Left renal cortex interstitium (tissue), 4 donors: ENCODE measurements at regions not wholly inside any gene's neighbourhood (a gene's known extent, or its start where the extent isn't known, plus 50 kb on each side); places are given as distances from the start of the nearest gene placed in this dataset.
"Not testable (repeated sequence)": the region's sequence is repeated elsewhere in the genome, so short reads cannot be mapped to it uniquely, and the experiment has no call there.

Experiments
- DNase-seq, 4 donors: peaks; one replicate each; pipeline ENCODE4 v3.0.0-alpha.2; 2013; ENCODE audit warnings: low read depth in 4 of 4, low spot score in 2 of 4, missing footprints in 1 of 4

DNA sequence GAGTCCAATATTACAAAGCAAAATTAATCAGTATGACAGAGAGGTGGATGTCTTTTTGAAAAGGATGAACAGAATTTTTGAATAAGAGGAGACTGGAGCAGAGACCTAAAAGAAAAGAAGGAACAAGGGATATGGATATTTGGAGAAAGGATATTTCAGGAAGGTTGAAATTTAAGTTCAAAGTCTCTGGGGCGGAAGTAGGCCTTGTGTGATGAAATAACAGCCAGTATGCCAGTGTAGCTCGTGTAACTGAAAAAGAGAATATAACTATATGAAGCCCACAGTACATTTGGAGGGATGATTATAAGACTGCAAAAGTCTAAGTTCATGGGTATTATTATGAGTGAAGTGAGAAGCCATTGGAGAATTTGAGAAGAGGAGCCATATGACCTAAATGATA lies 766.7 kb downstream of the GBE1 start:
- no peak for DNase-seq

GRCh38 chr3:80994085-80994665 lies 767.3 kb downstream of the GBE1 start:
- no peak for DNase-seq

DNA sequence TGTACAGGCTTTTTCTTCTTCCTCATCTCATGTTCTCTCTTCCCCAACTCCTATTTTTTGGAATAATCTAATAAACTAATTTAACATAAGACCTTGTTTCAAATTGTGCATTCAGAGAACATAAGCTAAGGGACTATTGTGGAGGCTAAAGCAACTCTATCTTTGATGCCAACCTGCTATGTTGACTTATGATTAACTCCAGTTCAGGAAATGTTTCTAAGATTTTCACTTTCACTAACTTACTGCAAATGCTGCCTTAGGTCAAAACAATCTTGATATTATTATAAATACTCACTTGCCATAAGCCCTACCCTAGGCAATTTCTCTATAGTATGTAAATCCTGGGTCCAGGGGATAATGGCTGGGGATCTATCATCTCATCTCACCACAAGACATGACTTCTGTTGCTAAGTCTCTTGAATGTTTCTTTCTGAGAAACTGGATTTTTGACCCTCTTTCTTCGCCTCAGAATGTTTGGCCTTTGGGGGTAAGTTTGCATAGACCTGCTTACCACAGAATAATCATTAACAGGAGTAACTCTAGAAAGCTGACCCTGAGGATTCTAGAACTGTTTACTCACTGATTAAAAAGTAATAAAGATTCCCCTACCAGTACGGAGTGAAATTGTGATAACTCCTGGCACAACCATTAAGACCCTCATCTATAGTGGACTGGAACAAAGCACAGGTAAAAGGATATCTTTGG lies 768.1 kb downstream of the GBE1 start:
- no peak for DNase-seq

- no peak for DNase-seq
Observed at GRCh38 chr3:80983753-80984152, 777.7 kb downstream of the GBE1 start.

- DNase-seq = no peak
Observed at GRCh38 chr3:80978216-80978969, 783.1 kb downstream of the GBE1 start.

- DNase-seq = no peak
Observed at GRCh38 chr3:80970292-80970691, 791.2 kb downstream of the GBE1 start.

- no peak for DNase-seq
Observed at GRCh38 chr3:80929576-80929975, 831.9 kb downstream of the GBE1 start.

DNA sequence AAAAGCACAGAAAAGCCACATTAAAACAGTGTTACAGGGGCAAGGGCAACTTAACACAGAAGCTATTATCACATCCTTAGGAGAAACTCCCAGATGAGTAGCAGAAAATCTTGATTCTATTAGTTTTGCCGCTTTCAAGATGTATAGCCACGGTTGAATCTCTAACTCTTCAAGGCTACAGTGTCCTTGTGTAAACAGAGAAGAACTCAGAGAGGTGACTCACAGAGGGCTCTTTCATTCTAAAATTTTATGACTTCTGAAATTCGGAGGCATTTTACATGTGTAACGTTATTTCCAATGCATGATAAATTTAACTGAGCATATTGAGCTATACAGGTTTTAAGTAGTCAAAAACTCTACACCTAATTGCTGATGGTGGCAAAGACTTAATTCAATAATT lies 846.6 kb downstream of the GBE1 start:
- DNase-seq = no peak

- no peak for DNase-seq
Observed at GRCh38 chr3:80898211-80898610, 863.2 kb downstream of the GBE1 start.

DNA sequence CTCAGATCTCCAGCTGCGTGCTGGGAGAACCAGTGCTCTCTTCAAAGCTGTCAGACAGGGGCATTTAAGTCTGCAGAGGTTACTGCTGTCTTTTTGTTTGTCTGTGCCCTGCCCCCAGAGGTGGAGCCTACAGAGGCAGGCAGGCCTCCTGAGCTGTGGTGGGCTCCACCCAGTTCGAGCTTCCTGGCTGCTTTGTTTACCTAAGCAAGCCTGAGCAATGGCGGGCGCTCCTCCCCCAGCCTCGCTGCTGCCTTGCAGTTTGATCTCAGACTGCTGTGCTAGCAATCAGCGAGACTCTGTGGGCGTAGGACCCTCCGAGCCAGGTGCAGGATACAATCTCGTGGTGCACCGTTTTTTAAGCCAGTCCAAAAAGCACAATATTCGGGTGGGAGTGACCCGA lies 864.4 kb downstream of the GBE1 start:
- DNase-seq = not testable (repeated sequence)

- DNase-seq = no peak
Observed at GRCh38 chr3:80890571-80890970, 870.9 kb downstream of the GBE1 start.

- DNase-seq = no peak
Observed at GRCh38 chr3:80889535-80889934, 871.9 kb downstream of the GBE1 start.

DNA sequence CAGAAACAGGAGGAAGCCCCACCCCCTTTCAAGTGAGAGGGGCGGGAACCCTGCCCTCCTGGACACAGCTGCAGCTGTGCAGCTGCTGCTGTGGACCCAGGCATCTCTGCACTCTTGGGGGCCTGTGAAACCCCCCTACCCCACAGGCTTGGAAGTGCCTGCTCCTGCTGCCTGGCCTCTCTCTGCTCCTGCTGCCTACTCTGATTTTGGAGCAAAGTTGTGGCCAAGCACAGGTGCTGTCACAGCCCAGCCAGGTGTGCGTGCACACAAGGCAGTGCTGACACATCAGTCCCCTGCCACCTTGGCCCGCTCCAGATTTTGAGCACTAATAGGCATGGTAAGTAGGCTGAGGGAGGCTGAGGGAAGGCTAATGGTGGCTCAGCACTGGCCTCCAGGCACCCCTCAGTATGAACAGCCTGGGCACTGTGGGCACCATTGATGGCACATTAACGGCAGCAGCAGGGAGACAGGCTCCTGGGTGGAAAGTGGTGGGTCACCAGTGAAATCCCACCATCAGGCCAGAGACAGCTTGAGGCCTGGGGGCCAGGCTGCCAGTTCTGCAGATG lies 890.9 kb downstream of the GBE1 start:
- DNase-seq = no peak

- DNase-seq = no peak
Observed at GRCh38 chr3:80855482-80855881, 906.0 kb downstream of the GBE1 start.

DNA sequence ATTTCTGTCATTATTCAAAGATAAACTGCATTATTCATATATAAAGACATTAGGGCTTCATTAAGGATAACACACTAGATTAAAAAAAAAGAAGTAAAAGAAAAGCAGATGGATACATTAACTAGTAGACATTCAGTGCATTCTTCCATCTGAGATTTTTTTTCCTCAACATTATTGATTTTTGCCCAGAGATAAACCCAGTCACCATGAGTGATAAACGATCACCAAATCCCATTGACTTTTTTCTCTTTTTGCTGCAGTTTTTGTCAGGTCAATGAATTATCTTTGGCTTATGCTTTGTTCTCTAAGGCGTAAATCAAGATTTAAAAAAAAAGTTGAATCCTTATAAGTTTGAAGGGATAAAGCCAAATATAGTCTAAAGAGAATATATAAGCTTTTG lies 925.0 kb downstream of the GBE1 start:
- DNase-seq = no peak

- DNase-seq = no peak
Observed at GRCh38 chr3:80807577-80807976, 953.9 kb downstream of the GBE1 start.

- no peak for DNase-seq
Observed at GRCh38 chr3:80806673-80807072, 954.8 kb downstream of the GBE1 start.

GRCh38 chr3:80788914-80789313 lies 972.5 kb downstream of the GBE1 start:
- no peak for DNase-seq

DNA sequence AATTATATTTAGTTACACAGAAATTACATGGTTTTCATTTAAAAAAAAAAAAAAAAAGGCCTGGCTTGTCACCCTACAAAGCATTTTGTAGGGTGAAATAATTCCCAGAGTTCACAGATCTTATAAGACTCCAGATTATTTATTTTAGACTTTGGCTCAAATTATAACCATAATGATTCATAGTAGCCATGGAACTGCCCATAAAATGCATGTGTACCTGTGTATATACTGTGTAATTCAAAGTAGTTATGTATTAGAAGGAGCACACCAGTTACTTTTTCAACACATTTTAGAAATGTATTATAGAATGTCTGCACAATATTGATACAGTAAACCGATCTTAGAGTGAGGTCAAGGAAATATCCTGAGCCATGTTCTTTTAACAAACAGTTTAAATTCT lies 975.6 kb downstream of the GBE1 start:
- DNase-seq = no peak

DNA sequence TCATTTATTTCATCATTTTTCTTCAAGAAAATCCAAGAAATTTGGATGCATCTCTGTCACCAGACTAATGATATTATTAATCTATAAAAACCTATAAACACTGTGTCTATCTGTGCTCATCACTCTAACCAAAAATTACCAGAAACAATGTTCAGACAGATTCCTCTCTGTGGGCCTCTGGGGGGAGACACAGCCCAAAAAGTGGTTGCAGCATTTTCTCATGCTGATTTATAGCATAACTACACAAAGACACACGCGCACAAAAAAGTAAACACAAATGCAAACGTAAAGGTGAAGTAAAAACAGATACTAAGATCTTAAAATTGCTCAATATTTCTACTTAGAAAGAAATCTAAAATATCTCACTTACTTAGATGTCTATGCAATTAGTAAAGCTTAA lies 976.0 kb downstream of the GBE1 start:
- DNase-seq = no peak

DNA sequence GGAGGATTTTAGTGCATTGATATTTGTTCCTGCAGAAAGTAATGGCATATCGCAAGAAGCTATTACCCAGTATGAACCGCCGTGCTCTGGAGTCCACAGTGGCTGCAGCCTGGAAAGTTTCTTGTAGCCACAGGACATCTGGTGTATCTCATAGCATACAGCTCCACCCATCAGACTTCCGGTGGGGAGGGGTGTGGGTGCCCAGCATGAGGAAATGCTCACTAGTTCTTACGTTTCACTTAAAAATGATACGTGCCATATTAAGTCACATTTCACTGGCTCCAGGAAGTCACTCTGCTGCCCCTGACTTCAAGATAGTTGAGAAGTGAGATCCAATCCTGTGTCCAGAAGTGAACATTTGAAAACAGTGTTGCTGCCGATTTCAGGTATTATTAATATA lies 990.4 kb downstream of the GBE1 start:
- no peak for DNase-seq
